BJ (cell line): ENCODE measurements at regions not wholly inside any gene's neighbourhood (a gene's known extent, or its start where the extent isn't known, plus 50 kb on each side); places are given as distances from the start of the nearest gene placed in this dataset.

ENCODE experiments used
- CTCF ChIA-PET: fragments of 350-600 bp; formaldehyde crosslinking; extraction: SDS; loops from one replicate; lab custom pipeline; 2021; ENCODE audit warnings: antibody characterized with exemption, inconsistent platforms; lab: Yijun Ruan, JAX
- POLR2A ChIA-PET: fragments of 300-600 bp; sonication (Branson Sonifier 250); formaldehyde crosslinking; extraction: SDS; loops from one replicate; lab custom pipeline; 2021; ENCODE audit warnings: antibody characterized with exemption; lab: Charles Lee
- DNase-seq: peaks from one replicate; pipeline ENCODE4 v3.0.0-alpha.2; 2011; ENCODE audit warnings: low read depth
- H3K27me3 ChIP-seq: 2 replicates; pipeline ENCODE4 v1.6.0; 2011; ENCODE audit warnings: low read length; ENCODE audit not compliant: control insufficient read depth, insufficient read depth
- H3K36me3 ChIP-seq: 2 replicates; pipeline ENCODE4 v1.5.1; 2011; ENCODE audit warnings: low read length; ENCODE audit not compliant: control insufficient read depth, insufficient read depth
- H3K4me3 ChIP-seq: 2 replicates; pipeline ENCODE4 v1.5.1; 2011; ENCODE audit warnings: low read depth, mild to moderate bottlenecking, control low read depth, low read length
- CTCF ChIP-seq: IDR thresholded peaks from 2 replicates; pipeline ENCODE4 v1.5.1; 2011; ENCODE audit warnings: low read depth, mild to moderate bottlenecking, control low read depth, inconsistent platforms, low read length, moderate library complexity; ENCODE audit not compliant: insufficient read depth

GRCh38 chr5:28961816-28962215, 1923.4 kb upstream of the CDH9 start:
- no peak for DNase-seq

GRCh38 chr5:28958581-28958980, 1920.2 kb upstream of the CDH9 start:
- ChIA-PET POLR2A (no interaction called here), CTCF (no interaction called here)
- Histone ChIP-seq H3K4me3 (no peak overlapping the region), H3K27me3 (no peaks in the 10 kb centered on the region), H3K36me3 (no peaks in the 10 kb centered on the region)
- DNase-seq, result no peak
- no peak for TF ChIP-seq CTCF

More at GRCh38 chr5:28961816-28962215, 1923.4 kb upstream of the CDH9 start:
- POLR2A ChIA-PET, result no interaction called here
- Histone ChIP-seq H3K27me3 (no peaks in the 10 kb centered on the region), H3K4me3 (no peak overlapping the region), H3K36me3 (no peaks in the 10 kb centered on the region)
- TF ChIP-seq CTCF, result no peak
- CTCF ChIA-PET, result no interaction called here

- H3K27me3 ChIP-seq, result no peaks in the 10 kb centered on the region
- no peak for DNase-seq
- H3K4me3 ChIP-seq, result no peak overlapping the region
- ChIA-PET CTCF (no interaction called here), POLR2A (no interaction called here)
- H3K36me3 ChIP-seq, result no peaks in the 10 kb centered on the region
- TF ChIP-seq CTCF, result no peak
Observed at GRCh38 chr5:28957450-28957849, 1919.1 kb upstream of the CDH9 start.

GRCh38 chr5:28954074-28954473, 1915.7 kb upstream of the CDH9 start:
- DNase-seq, result no peak
- ChIA-PET CTCF (no interaction called here), POLR2A (no interaction called here)
- Histone ChIP-seq H3K36me3 (no peaks in the 10 kb centered on the region), H3K4me3 (no peak overlapping the region), H3K27me3 (no peaks in the 10 kb centered on the region)
- TF ChIP-seq CTCF, result no peak

GRCh38 chr5:28947865-28948264, 1909.5 kb upstream of the CDH9 start:
- Histone ChIP-seq H3K36me3 (no peaks in the 10 kb centered on the region), H3K4me3 (no peak overlapping the region), H3K27me3 (no peaks in the 10 kb centered on the region)
- DNase-seq, result no peak
- no peak for TF ChIP-seq CTCF
- CTCF ChIA-PET, result interaction anchor here (0.9 kb wide), 1 partner anchor 13 kb away, joined by 3 read pairs; no protein-coding TSS in a partner anchor
- POLR2A ChIA-PET, result no interaction called here
